GM19043 (cell line): ENCODE measurements at regions not wholly inside any gene's neighbourhood (a gene's known extent, or its start where the extent isn't known, plus 50 kb on each side); places are given as distances from the start of the nearest gene placed in this dataset.
A peak's percentile ranks its signal among the peaks of the same experiment; 100 is the strongest.

Experiments
- ATAC-seq: cut with Tn5 transposase; IDR thresholded peaks from one replicate; pipeline ENCODE4 v1.9.1; 2021; ENCODE audit warnings: low read depth; ENCODE audit not compliant: unreplicated experiment

GRCh38 chr2:223107825-223108224, 55.8 kb downstream of the KCNE4 start:
- ATAC-seq, result no peak

- no peak for ATAC-seq
These were observed 56.5 kb downstream of the KCNE4 start for GRCh38 chr2:223108351-223109050.

- ATAC-seq, result no peak
These were observed 57.4 kb downstream of the KCNE4 start for GRCh38 chr2:223109341-223109740.

- ATAC-seq, result no peak
These were observed 61.2 kb downstream of the KCNE4 start for GRCh38 chr2:223113161-223113560.

- no peak for ATAC-seq
These were observed 62.2 kb downstream of the KCNE4 start for GRCh38 chr2:223114170-223114569.

- ATAC-seq, result no peak
These were observed 62.9 kb downstream of the KCNE4 start for GRCh38 chr2:223114917-223115316.

- no peak for ATAC-seq
These were observed 65.5 kb downstream of the KCNE4 start for GRCh38 chr2:223117533-223117932.

- no peak for ATAC-seq
These were observed 69.3 kb downstream of the KCNE4 start for GRCh38 chr2:223121283-223121682.

GRCh38 chr2:223122781-223123180, 70.8 kb downstream of the KCNE4 start:
- no peak for ATAC-seq

- no peak for ATAC-seq
These were observed 72.0 kb downstream of the KCNE4 start for GRCh38 chr2:223123855-223124610.

- no peak for ATAC-seq
These were observed 89.6 kb downstream of the KCNE4 start for GRCh38 chr2:223141606-223142005.

GRCh38 chr2:223142118-223142517, 90.1 kb downstream of the KCNE4 start:
- ATAC-seq, result no peak

- ATAC-seq, result no peak
These were observed 95.4 kb downstream of the KCNE4 start for GRCh38 chr2:223147431-223147830.

GRCh38 chr2:223148516-223148915, 96.5 kb downstream of the KCNE4 start:
- no peak for ATAC-seq

GRCh38 chr2:223155956-223156355, 104.0 kb downstream of the KCNE4 start:
- no peak for ATAC-seq

- ATAC-seq, result no peak
These were observed 110.0 kb downstream of the KCNE4 start for GRCh38 chr2:223161873-223162458.

GRCh38 chr2:223165423-223166214, 113.6 kb downstream of the KCNE4 start:
- ATAC-seq, result no peak

- no peak for ATAC-seq
These were observed 114.2 kb downstream of the KCNE4 start for GRCh38 chr2:223166215-223166493.

- ATAC-seq, result no peak
These were observed 115.1 kb downstream of the KCNE4 start for GRCh38 chr2:223166983-223167650.

GRCh38 chr2:223169830-223170605, 118.0 kb downstream of the KCNE4 start:
- peak; percentile 31 for ATAC-seq
